ENCODE measurements at regions not wholly inside any gene's neighbourhood (a gene's known extent, or its start where the extent isn't known, plus 50 kb on each side); places are given as distances from the start of the nearest gene placed in this dataset.

DNA sequence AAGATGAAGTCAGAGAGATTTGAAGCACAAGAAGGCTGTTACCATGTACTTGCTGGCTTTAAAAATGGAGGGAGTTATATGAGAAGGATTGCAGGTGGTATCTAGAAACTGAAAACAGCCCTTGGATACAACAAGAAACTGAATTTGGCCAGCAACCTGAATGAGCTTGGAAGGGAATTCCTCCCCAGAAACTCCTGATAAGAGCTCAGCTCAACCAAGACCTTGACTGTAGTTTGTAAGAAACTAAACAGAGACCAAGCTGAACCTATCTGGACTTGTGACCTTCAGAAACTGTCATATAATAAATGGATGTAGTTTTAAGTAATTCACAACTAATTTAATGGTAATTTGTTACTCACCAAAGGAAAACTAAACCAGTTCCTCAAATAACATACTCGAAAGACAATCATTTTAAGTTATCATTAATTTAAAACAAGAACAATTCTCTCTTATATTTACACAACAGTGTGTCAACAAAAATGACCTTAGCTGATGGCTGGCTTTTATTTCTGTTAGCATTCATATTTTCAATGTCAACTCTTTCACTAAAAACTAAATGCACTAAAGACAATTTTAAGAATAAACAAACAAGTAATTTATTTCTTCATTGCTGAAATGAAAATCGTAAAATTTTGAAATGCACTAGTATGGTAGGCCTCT lies 1218.4 kb upstream of the TMPRSS15 start:
- TF ChIP-seq, protein P1, sequence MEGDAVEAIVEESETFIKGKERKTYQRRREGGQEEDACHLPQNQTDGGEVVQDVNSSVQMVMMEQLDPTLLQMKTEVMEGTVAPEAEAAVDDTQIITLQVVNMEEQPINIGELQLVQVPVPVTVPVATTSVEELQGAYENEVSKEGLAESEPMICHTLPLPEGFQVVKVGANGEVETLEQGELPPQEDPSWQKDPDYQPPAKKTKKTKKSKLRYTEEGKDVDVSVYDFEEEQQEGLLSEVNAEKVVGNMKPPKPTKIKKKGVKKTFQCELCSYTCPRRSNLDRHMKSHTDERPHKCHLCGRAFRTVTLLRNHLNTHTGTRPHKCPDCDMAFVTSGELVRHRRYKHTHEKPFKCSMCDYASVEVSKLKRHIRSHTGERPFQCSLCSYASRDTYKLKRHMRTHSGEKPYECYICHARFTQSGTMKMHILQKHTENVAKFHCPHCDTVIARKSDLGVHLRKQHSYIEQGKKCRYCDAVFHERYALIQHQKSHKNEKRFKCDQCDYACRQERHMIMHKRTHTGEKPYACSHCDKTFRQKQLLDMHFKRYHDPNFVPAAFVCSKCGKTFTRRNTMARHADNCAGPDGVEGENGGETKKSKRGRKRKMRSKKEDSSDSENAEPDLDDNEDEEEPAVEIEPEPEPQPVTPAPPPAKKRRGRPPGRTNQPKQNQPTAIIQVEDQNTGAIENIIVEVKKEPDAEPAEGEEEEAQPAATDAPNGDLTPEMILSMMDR (IDR thresholded peaks at IDR 0.05; ENCODE audit: insufficient read depth, low read length, poor library complexity, severe bottlenecking) = no peak
- Histone ChIP-seq H3K27me3 (replicated peaks; ENCODE audit: control insufficient read depth, insufficient read depth, low read length) (no peaks in the 10 kb centered on the region), H3K36me3 (ENCODE audit: control insufficient read depth, insufficient read depth, low read length) (no peaks in the 10 kb centered on the region), H3K4me3 (replicated peaks; ENCODE audit: low read depth, low read length) (no peak overlapping the region)
- no peak for DNase-seq (ENCODE audit: extremely low read depth, insufficient read length)

DNA sequence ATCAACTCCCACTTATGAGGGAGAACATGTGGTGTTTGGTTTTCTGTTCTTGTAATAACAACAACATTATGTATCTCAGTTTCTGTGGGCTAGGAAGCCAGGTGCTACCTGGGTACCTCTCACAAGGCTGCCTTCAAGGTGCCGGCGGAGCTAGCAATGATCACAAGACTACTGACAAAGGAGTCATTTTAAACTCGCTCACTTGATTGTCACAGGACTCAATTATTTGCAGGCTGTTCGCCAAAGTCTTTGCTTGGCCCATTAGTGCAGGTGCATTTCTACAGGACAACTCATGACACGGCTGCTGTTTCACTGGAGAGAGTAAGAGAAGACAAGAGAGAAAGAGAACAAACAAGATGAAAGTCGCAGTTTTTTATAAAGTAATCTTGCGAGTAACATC lies 1237.4 kb upstream of the TMPRSS15 start:
- Histone ChIP-seq H3K27me3 (replicated peaks; ENCODE audit: control insufficient read depth, insufficient read depth, low read length) (no peaks in the 10 kb centered on the region), H3K4me3 (replicated peaks; ENCODE audit: low read depth, low read length) (no peak overlapping the region), H3K36me3 (ENCODE audit: control insufficient read depth, insufficient read depth, low read length) (no peaks in the 10 kb centered on the region)
- DNase-seq (ENCODE audit: extremely low read depth, insufficient read length) = no peak
- TF ChIP-seq, protein P1 (IDR thresholded peaks at IDR 0.05; ENCODE audit: insufficient read depth, low read length, poor library complexity, severe bottlenecking) = no peak

DNA sequence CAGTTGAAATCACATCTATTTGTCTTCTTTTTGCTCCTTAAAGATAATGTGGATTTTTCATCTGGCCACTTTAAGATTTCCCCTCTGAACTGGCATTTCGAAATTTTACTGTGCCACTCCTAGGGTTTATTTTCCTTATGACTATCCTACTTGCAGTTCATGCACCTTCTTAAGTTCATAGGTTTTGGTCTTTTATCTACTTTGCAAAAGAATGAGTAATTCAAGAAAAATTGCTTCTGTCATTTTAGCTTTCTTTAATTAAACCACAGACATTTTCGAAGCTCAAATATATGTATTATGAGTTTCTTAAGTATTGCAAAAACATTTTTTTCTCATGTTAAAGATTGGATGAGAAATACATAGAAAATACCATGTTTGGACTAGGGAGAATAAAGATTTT lies 1244.8 kb upstream of the TMPRSS15 start:
- no peak for DNase-seq (ENCODE audit: extremely low read depth, insufficient read length)
- H3K27me3 ChIP-seq (replicated peaks; ENCODE audit: control insufficient read depth, insufficient read depth, low read length) = no peaks in the 10 kb centered on the region
- no peaks in the 10 kb centered on the region for H3K36me3 ChIP-seq (ENCODE audit: control insufficient read depth, insufficient read depth, low read length)
- H3K4me3 ChIP-seq (replicated peaks; ENCODE audit: low read depth, low read length) = no peak overlapping the region
- TF ChIP-seq, protein P1 (IDR thresholded peaks at IDR 0.05; ENCODE audit: insufficient read depth, low read length, poor library complexity, severe bottlenecking) = no peak

DNA sequence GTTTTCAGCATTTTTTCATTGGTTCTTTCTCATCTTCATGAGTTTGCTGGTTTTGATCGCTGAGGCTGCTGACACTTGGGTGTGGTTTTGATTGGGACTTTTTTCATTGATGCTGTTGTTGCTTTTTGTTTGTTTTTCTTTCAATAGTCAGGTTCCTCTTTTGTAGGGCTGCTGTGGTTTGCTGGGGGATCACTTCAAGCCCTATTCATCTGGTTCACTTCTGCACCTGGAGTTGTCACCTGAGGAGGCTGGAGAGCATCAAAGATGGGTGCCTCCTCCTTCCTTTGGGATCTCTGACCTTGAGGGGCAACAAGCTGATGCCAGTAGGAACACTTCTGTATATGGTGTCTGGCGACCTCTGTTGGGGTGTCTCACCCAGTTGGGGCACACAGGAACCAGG lies 1279.9 kb upstream of the TMPRSS15 start:
- DNase-seq (ENCODE audit: extremely low read depth, insufficient read length) = no peak
- Histone ChIP-seq H3K27me3 (replicated peaks; ENCODE audit: control insufficient read depth, insufficient read depth, low read length) (no peaks in the 10 kb centered on the region), H3K4me3 (replicated peaks; ENCODE audit: low read depth, low read length) (no peak overlapping the region), H3K36me3 (ENCODE audit: control insufficient read depth, insufficient read depth, low read length) (no peaks in the 10 kb centered on the region)
- TF ChIP-seq, protein P1 (IDR thresholded peaks at IDR 0.05; ENCODE audit: insufficient read depth, low read length, poor library complexity, severe bottlenecking) = no peak

DNA sequence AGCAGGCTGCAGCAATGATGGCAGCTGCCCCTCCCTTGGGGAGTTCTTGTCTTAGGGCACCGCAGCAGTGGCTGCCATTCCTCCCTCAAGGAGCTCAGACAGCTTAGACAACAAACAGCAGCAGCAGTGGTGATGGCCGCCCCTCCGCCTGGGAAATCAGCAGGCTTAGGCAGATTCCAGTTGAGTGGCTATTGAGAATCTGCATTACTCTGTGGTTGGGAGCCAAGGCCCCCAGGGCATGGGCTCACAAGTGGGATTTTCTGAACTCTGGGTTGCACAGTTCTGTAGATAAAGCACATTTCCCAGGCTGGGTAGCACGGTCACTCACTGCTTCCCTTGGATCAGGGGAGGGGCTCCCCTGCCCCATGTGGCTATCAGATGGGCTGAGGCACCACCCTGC lies 1280.7 kb upstream of the TMPRSS15 start:
- Histone ChIP-seq H3K4me3 (replicated peaks; ENCODE audit: low read depth, low read length) (no peak overlapping the region), H3K36me3 (ENCODE audit: control insufficient read depth, insufficient read depth, low read length) (no peaks in the 10 kb centered on the region), H3K27me3 (replicated peaks; ENCODE audit: control insufficient read depth, insufficient read depth, low read length) (no peaks in the 10 kb centered on the region)
- TF ChIP-seq, protein P1 (IDR thresholded peaks at IDR 0.05; ENCODE audit: insufficient read depth, low read length, poor library complexity, severe bottlenecking) = no peak
- no peak for DNase-seq (ENCODE audit: extremely low read depth, insufficient read length)

DNA sequence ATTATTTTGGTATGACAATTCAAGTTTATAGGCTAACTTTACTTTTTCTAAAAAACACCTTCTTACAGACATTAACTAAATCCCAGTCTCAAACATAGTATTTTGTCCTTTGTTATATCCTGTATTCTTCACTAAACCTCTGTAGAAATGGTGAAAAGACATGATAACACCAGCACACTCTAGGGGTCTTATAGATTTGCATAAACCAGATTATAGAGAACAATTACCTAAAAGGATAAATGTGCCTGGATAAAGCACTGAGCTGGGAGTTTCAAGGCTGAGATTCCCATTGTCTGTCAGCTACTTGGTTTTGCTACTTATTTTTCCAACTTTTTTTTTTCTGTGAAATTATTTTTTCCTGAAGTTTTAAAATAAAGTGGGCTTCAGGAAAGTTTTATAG lies 1288.6 kb upstream of the TMPRSS15 start:
- Histone ChIP-seq H3K27me3 (replicated peaks; ENCODE audit: control insufficient read depth, insufficient read depth, low read length) (no peaks in the 10 kb centered on the region), H3K4me3 (replicated peaks; ENCODE audit: low read depth, low read length) (no peak overlapping the region), H3K36me3 (ENCODE audit: control insufficient read depth, insufficient read depth, low read length) (no peaks in the 10 kb centered on the region)
- no peak for DNase-seq (ENCODE audit: extremely low read depth, insufficient read length)
- TF ChIP-seq, protein P1 (IDR thresholded peaks at IDR 0.05; ENCODE audit: insufficient read depth, low read length, poor library complexity, severe bottlenecking) = no peak

All from GM06990 (cell line).